ENCODE measurements at regions not wholly inside any gene's neighbourhood (a gene's known extent, or its start where the extent isn't known, plus 50 kb on each side); places are given as distances from the start of the nearest gene placed in this dataset.

- Mint-ChIP-seq H3K36me3 (ENCODE audit: low read depth) (no peaks in the 10 kb centered on the region), H3K9me3 (peaks cover 4% of the 10 kb centered on the region), H3K4me3 (no peak overlapping the region), H3K27me3 (peaks cover 8% of the 10 kb centered on the region), H3K27ac (no peak overlapping the region), H3K4me1 (ENCODE audit: low read depth) (no peaks in the 10 kb centered on the region)
- Histone ChIP-seq H3K36me3 (ENCODE audit: insufficient read depth, low read length) (no peaks in the 10 kb centered on the region), H3K27ac (ENCODE audit: low read depth in 1 of 2, low read length in 2 of 2) (no peak overlapping the region), H3K27me3 (ENCODE audit: control insufficient read depth in 1 of 2, insufficient read depth in 2 of 2, low read length in 2 of 2) (no peaks in the 10 kb centered on the region), H3K9me3 (ENCODE audit: control insufficient read depth in 1 of 2, insufficient read depth in 1 of 2, low read length in 2 of 2) (peaks cover 0 to 7% of the 10 kb centered on the region in 2 experiments), H3K4me1 (ENCODE audit: insufficient read depth, low read length) (no peaks in the 10 kb centered on the region), H3K4me3 (ENCODE audit: low read length) (no peak overlapping the region)
- intact Hi-C loops (cut with DNase I, micrococcal nuclease), result no loop called here
- ChIA-PET POLR2A (no interaction called here), CTCF (no interaction called here)
- DNase-seq, result no peak
- TF ChIP-seq CTCF (IDR thresholded peaks at IDR 0.05), result no peak
- ATAC-seq (ENCODE audit: poor library complexity), result no peak
Measured at GRCh38 chr6:169058634-169059033, 195.0 kb downstream of the THBS2 start.

DNA sequence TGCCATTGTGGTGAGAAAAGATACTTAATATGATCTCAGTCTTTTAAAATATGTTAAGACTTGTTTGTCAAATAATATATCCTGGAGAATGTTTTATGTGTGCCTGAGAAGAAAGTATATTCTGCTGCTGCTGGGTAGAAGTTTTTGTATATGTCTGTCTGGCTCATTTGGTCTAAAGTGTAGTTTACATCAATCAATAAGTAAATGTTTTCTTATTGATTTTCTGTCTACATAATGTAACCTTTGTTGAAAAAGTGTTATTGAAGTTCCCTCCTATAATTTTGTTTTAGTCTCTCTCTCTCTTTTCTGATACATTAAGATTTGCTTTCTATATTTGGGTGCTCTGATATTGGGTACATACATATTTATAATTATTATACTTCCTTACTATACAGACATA is 201.2 kb downstream of the THBS2 start:
- no peaks in the 10 kb centered on the region for H3K27me3 ChIP-seq (ENCODE audit: control insufficient read depth in 1 of 2, insufficient read depth in 2 of 2, low read length in 2 of 2)
- intact Hi-C loops (cut with DNase I, micrococcal nuclease), result no loop called here
- TF ChIP-seq CTCF (IDR thresholded peaks at IDR 0.05), result no peak

DNA sequence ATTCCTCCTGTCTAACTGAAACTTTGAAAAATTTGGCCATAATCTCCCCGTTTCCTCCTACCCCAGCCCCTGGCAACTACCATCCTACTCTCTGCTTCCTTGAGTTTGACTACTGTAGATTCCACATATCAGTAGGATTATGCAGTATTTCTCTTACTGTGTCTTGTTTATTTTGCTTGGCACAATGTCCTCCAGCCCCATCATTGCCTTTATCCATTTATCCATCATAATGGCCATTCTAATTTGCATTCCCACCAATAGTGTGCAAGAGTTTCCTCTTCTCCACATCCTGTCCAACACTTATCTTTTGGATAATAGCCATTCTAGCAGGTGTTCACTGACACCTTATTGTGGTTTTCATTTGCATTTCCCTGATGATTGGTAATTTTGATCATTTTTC is 202.3 kb downstream of the THBS2 start:
- Mint-ChIP-seq H3K27me3 (peaks cover 26% of the 10 kb centered on the region), H3K9me3 (no peaks in the 10 kb centered on the region), H3K27ac (no peak overlapping the region), H3K4me1 (ENCODE audit: low read depth) (no peaks in the 10 kb centered on the region), H3K36me3 (ENCODE audit: low read depth) (no peaks in the 10 kb centered on the region), H3K4me3 (no peak overlapping the region)
- Histone ChIP-seq H3K27me3 (ENCODE audit: control insufficient read depth in 1 of 2, insufficient read depth in 2 of 2, low read length in 2 of 2) (no peaks in the 10 kb centered on the region), H3K4me3 (ENCODE audit: low read length) (no peak overlapping the region), H3K27ac (ENCODE audit: low read depth in 1 of 2, low read length in 2 of 2) (no peak overlapping the region), H3K9me3 (ENCODE audit: control insufficient read depth in 1 of 2, insufficient read depth in 1 of 2, low read length in 2 of 2) (no peaks in the 10 kb centered on the region), H3K4me1 (ENCODE audit: insufficient read depth, low read length) (no peaks in the 10 kb centered on the region), H3K36me3 (ENCODE audit: insufficient read depth, low read length) (no peaks in the 10 kb centered on the region)
- CTCF ChIA-PET, result no interaction called here
- POLR2A ChIA-PET, result no interaction called here
- ATAC-seq (ENCODE audit: poor library complexity) (no peak), DNase-seq (no peak)
- TF ChIP-seq CTCF (IDR thresholded peaks at IDR 0.05), result no peak
- intact Hi-C loops (cut with DNase I, micrococcal nuclease), result no loop called here

More for the DNA sequence above, 201.2 kb downstream of the THBS2 start:
- H3K36me3 Mint-ChIP-seq (ENCODE audit: low read depth), result no peaks in the 10 kb centered on the region
- H3K27ac Mint-ChIP-seq, result no peak overlapping the region
- Histone ChIP-seq H3K4me1 (ENCODE audit: insufficient read depth, low read length) (no peaks in the 10 kb centered on the region), H3K27ac (ENCODE audit: low read depth in 1 of 2, low read length in 2 of 2) (no peak overlapping the region), H3K36me3 (ENCODE audit: insufficient read depth, low read length) (no peaks in the 10 kb centered on the region), H3K4me3 (ENCODE audit: low read length) (no peak overlapping the region), H3K9me3 (ENCODE audit: control insufficient read depth in 1 of 2, insufficient read depth in 1 of 2, low read length in 2 of 2) (no peaks in the 10 kb centered on the region)
- POLR2A ChIA-PET, result no interaction called here
- ATAC-seq (ENCODE audit: poor library complexity) (no peak), DNase-seq (no peak)
- CTCF ChIA-PET, result no interaction called here
- peaks cover 4% of the 10 kb centered on the region for H3K9me3 Mint-ChIP-seq
- peaks cover 26% of the 10 kb centered on the region for H3K27me3 Mint-ChIP-seq
- H3K4me3 Mint-ChIP-seq, result no peak overlapping the region
- no peaks in the 10 kb centered on the region for H3K4me1 Mint-ChIP-seq (ENCODE audit: low read depth)
